Thoracic aorta (tissue), 2 donors: ENCODE measurements at regions not wholly inside any gene's neighbourhood (a gene's known extent, or its start where the extent isn't known, plus 50 kb on each side); places are given as distances from the start of the nearest gene placed in this dataset.

ENCODE experiments used
- ATAC-seq: fragments of 150-250 bp; one replicate; pipeline ENCODE4 v1.8.0; 2017; ENCODE audit warnings: low read depth; ENCODE audit not compliant: insufficient number of reproducible peaks, low FRiP score
- DNase-seq: peaks from one replicate; pipeline ENCODE4 v3.0.0-alpha.2; 2020; ENCODE audit warnings: low spot score
- H3K27ac ChIP-seq, 2 donors: fragments of 200-600 bp; sonication (generic); 1 replicate in 1 of 2; 2 replicates in 1 of 2; pipeline ENCODE4 v1.5.1; 2016; ENCODE audit warnings: mild to moderate bottlenecking in 2 of 2, moderate library complexity in 2 of 2
- H3K27me3 ChIP-seq: fragments of 200-600 bp; sonication (generic); replicated peaks from 2 replicates; pipeline ENCODE4 v1.6.0; 2016; ENCODE audit warnings: mild to moderate bottlenecking; ENCODE audit not compliant: insufficient read depth
- H3K36me3 ChIP-seq: fragments of 200-600 bp; sonication (generic); one replicate; pipeline ENCODE4 v1.5.1; 2016
- H3K4me1 ChIP-seq, 2 donors: fragments of 200-600 bp; sonication (generic); 1 replicate in 1 of 2; 2 replicates in 1 of 2; pipeline versions ENCODE4 v1.5.1 to v1.6.0; 2016; ENCODE audit warnings: low read depth in 2 of 2, mild to moderate bottlenecking in 1 of 2; ENCODE audit not compliant: control insufficient read depth in 1 of 2
- H3K4me3 ChIP-seq: fragments of 200-600 bp; sonication (generic); 2 replicates; pipeline ENCODE4 v1.5.1; 2016; ENCODE audit warnings: mild to moderate bottlenecking
- H3K9me3 ChIP-seq: fragments of 200-600 bp; sonication (generic); 2 replicates; pipeline ENCODE4 v1.5.1; 2016
- CTCF ChIP-seq: fragments of 200-600 bp; sonication (generic); IDR thresholded peaks from one replicate; pipeline ENCODE4 v1.5.1; 2019; ENCODE audit warnings: antibody characterized with exemption

GRCh38 chr22:19656541-19657251 lies 57.6 kb upstream of the SEPTIN5 start:
- Histone ChIP-seq H3K4me1 (no peaks in the 10 kb centered on the region), H3K27me3 (no peaks in the 10 kb centered on the region), H3K4me3 (no peak overlapping the region), H3K27ac (no peak overlapping the region), H3K9me3 (no peaks in the 10 kb centered on the region), H3K36me3 (no peaks in the 10 kb centered on the region)
- no peak for DNase-seq
- ATAC-seq, result no peak
- no peak for TF ChIP-seq CTCF

GRCh38 chr22:19657252-19658056 lies 56.8 kb upstream of the SEPTIN5 start:
- Histone ChIP-seq H3K9me3 (no peaks in the 10 kb centered on the region), H3K4me3 (no peak overlapping the region), H3K27me3 (no peaks in the 10 kb centered on the region), H3K36me3 (no peaks in the 10 kb centered on the region), H3K4me1 (no peaks in the 10 kb centered on the region), H3K27ac (no peak overlapping the region)
- no peak for DNase-seq
- TF ChIP-seq CTCF, result no peak
- no peak for ATAC-seq

- Histone ChIP-seq H3K4me1 (peaks cover 2 to 4% of the 10 kb centered on the region in 2 donors), H3K36me3 (no peaks in the 10 kb centered on the region), H3K27ac (no peak overlapping the region), H3K4me3 (no peak overlapping the region), H3K9me3 (no peaks in the 10 kb centered on the region), H3K27me3 (no peaks in the 10 kb centered on the region)
- ATAC-seq (no peak), DNase-seq (no peak)
- TF ChIP-seq CTCF, result no peak
These were observed 56.0 kb upstream of the SEPTIN5 start for GRCh38 chr22:19658057-19658966.

GRCh38 chr22:19658967-19659804 lies 55.1 kb upstream of the SEPTIN5 start:
- no peaks in the 10 kb centered on the region for H3K9me3 ChIP-seq
- peaks cover 10 to 12% of the 10 kb centered on the region in 2 donors for H3K4me1 ChIP-seq
- H3K4me3 ChIP-seq, result no peak overlapping the region
- H3K27ac ChIP-seq, result no peak overlapping the region
- DNase-seq, result no peak
- no peaks in the 10 kb centered on the region for H3K27me3 ChIP-seq
- no peaks in the 10 kb centered on the region for H3K36me3 ChIP-seq
- TF ChIP-seq CTCF, result no peak
- no peak for ATAC-seq
